ENCODE measurements at regions not wholly inside any gene's neighbourhood (a gene's known extent, or its start where the extent isn't known, plus 50 kb on each side); places are given as distances from the start of the nearest gene placed in this dataset.

DNA sequence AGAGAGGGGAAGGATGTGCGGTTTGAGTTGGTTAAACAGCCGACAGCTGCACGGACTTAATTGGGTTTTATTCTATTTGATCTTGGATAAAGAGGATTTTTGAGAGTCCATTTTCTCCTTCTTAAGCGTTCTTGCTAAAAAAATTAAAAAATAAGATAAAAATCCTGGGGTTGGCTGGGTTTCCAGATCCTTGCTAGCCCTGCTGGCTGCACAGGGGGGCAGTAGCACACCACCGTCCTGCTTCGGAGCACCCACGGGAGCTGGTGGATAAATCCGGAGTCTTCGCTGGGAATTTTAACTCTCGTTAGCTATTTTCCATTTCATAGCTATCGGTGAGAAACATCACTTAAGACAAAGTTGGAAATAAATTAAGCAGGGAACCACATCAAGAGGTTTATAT is 792.0 kb downstream of the TYW1 start:
- no peak for TF ChIP-seq POLR2A (IDR thresholded peaks at IDR 0.05)
- TF ChIP-seq, protein P1, sequence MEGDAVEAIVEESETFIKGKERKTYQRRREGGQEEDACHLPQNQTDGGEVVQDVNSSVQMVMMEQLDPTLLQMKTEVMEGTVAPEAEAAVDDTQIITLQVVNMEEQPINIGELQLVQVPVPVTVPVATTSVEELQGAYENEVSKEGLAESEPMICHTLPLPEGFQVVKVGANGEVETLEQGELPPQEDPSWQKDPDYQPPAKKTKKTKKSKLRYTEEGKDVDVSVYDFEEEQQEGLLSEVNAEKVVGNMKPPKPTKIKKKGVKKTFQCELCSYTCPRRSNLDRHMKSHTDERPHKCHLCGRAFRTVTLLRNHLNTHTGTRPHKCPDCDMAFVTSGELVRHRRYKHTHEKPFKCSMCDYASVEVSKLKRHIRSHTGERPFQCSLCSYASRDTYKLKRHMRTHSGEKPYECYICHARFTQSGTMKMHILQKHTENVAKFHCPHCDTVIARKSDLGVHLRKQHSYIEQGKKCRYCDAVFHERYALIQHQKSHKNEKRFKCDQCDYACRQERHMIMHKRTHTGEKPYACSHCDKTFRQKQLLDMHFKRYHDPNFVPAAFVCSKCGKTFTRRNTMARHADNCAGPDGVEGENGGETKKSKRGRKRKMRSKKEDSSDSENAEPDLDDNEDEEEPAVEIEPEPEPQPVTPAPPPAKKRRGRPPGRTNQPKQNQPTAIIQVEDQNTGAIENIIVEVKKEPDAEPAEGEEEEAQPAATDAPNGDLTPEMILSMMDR (IDR thresholded peaks at IDR 0.05): no peak
- no peak for TF ChIP-seq EP300 (IDR thresholded peaks at IDR 0.05)
- TF ChIP-seq POLR2AphosphoS5 (IDR thresholded peaks at IDR 0.05): no peak
- WGBS: 41% methylated on average over 11 of the region's 11 CpGs
- H3K27me3 ChIP-seq: peaks cover 11% of the 10 kb centered on the region
- H3K9me3 ChIP-seq: no peaks in the 10 kb centered on the region
- no peaks in the 10 kb centered on the region for H3K36me3 ChIP-seq
- H3K27ac ChIP-seq: no peak overlapping the region
- no peaks in the 10 kb centered on the region for H3K4me1 ChIP-seq
- H3K4me3 ChIP-seq: no peak overlapping the region
- DNase-seq (ENCODE audit: low spot score in 2 of 2): no peak

DNA sequence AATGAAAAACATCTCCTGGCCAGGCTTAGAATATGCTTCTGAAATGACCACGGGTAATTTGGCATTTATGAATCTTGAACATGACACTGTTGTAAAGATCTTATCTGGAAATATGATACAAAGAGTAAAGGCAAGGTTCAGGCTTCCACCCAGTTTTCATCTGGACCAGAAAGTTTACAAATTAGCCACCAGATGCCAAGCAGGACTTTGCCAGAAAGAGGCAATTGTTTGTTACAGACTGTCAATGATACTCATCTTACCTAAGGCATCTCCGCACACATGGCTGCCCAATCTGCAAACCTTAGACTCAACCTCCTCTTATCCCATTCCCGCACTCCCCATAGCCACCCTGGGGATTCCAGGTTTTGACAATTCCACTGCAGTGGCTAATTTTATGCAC is 795.3 kb downstream of the TYW1 start:
- no peak overlapping the region for H3K27ac ChIP-seq
- peaks cover 11% of the 10 kb centered on the region for H3K27me3 ChIP-seq
- no peak for DNase-seq (ENCODE audit: low spot score in 2 of 2)
- no peaks in the 10 kb centered on the region for H3K36me3 ChIP-seq
- TF ChIP-seq POLR2A (IDR thresholded peaks at IDR 0.05) (no peak), EP300 (IDR thresholded peaks at IDR 0.05) (no peak), POLR2AphosphoS5 (IDR thresholded peaks at IDR 0.05) (no peak)
- TF ChIP-seq, protein P1 (IDR thresholded peaks at IDR 0.05): no peak
- H3K4me3 ChIP-seq: no peak overlapping the region
- no peaks in the 10 kb centered on the region for H3K9me3 ChIP-seq
- 71% methylated on average over 3 of the region's 3 CpGs for WGBS
- H3K4me1 ChIP-seq: no peaks in the 10 kb centered on the region

DNA sequence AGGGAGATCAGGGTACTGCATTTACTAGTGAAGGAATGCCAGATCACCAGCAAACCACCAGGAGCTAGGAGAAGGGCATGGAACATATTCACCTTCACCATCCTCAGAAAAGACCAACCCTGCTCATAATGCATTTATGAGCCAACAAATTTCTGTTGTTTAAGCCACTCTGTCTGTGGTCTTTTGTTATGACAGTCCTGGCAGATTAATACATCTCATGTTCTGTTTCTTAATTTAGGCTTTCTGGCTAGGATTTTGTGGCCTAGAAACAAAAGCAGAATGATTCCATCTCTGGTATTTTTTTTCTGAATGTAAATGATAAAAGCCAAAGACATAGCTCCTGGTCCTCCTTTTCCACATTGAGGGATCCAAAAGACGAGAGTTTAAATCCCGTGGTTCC is 797.9 kb downstream of the TYW1 start:
- TF ChIP-seq, protein P1 (IDR thresholded peaks at IDR 0.05): no peak
- TF ChIP-seq EP300 (IDR thresholded peaks at IDR 0.05): no peak
- no peak for TF ChIP-seq POLR2A (IDR thresholded peaks at IDR 0.05)
- no peak for TF ChIP-seq POLR2AphosphoS5 (IDR thresholded peaks at IDR 0.05)
- Histone ChIP-seq H3K36me3 (no peaks in the 10 kb centered on the region), H3K4me1 (no peaks in the 10 kb centered on the region), H3K9me3 (no peaks in the 10 kb centered on the region), H3K4me3 (no peak overlapping the region), H3K27ac (no peak overlapping the region), H3K27me3 (no peaks in the 10 kb centered on the region)
- DNase-seq (ENCODE audit: low spot score in 2 of 2): no peak
- 95% methylated on average over 2 of the region's 2 CpGs for WGBS

DNA sequence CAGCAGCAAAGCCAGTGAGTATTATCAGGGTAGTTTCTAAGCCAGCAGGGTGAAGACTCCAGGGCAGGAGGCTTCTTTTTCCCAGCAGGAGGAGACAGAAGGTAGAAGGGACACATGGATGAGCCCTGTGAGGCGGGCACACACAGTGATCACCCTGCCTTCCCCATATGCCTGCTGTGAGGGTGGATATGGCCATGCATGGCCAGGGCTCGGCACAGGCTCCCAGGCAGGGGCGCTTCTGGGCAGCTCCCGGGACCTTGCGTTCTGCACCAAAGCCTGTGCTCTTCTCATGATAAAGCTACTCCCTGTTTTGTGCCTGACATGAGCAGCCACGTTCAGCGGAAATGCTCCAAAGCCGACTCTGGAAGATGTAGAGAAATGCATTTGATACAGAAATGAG is 807.2 kb downstream of the TYW1 start:
- no peak for DNase-seq (ENCODE audit: low spot score in 2 of 2)
- Histone ChIP-seq H3K27me3 (peaks cover 20% of the 10 kb centered on the region), H3K9me3 (peaks cover 3% of the 10 kb centered on the region), H3K4me1 (no peaks in the 10 kb centered on the region), H3K36me3 (no peaks in the 10 kb centered on the region), H3K4me3 (no peak overlapping the region), H3K27ac (no peak overlapping the region)
- TF ChIP-seq POLR2A (IDR thresholded peaks at IDR 0.05): no peak
- WGBS: 85% methylated on average over 4 of the region's 8 CpGs

DNA sequence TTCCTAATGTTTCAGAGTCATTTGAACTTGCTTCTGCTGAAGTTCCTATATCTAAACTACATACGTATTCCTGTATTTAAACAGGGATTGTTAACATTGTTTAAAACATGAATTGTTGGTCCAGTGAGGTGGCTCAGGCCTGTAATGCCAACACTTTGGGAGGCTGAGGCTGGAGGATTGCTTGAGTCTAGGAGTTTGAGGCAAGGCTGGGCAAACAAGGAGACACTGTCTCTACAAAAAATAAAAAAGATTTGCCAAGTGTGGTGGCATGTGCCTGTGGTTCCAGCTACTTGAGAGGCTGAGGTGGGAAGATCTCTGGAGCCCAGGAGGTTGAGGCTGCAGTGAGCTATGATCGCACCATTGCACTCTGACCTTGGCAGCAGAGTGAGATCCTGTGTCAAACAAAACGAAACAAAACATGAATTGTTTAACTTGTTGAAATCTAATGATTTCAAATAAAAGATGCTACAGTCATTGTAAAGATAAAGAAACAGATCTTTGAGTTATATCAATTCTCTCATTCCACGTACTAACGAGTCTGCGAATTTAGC is 809.4 kb downstream of the TYW1 start:
- no peak for DNase-seq (ENCODE audit: low spot score in 2 of 2)
- peaks cover 20% of the 10 kb centered on the region for H3K27me3 ChIP-seq
- peaks cover 3% of the 10 kb centered on the region for H3K9me3 ChIP-seq
- WGBS: 84% methylated on average over 6 of the region's 6 CpGs
- no peak overlapping the region for H3K27ac ChIP-seq
- no peaks in the 10 kb centered on the region for H3K36me3 ChIP-seq
- no peak overlapping the region for H3K4me3 ChIP-seq
- H3K4me1 ChIP-seq: no peaks in the 10 kb centered on the region
- TF ChIP-seq, protein P1 (IDR thresholded peaks at IDR 0.05): no peak
- TF ChIP-seq EP300 (IDR thresholded peaks at IDR 0.05): no peak
- no peak for TF ChIP-seq POLR2A (IDR thresholded peaks at IDR 0.05)
- no peak for TF ChIP-seq POLR2AphosphoS5 (IDR thresholded peaks at IDR 0.05)

DNA sequence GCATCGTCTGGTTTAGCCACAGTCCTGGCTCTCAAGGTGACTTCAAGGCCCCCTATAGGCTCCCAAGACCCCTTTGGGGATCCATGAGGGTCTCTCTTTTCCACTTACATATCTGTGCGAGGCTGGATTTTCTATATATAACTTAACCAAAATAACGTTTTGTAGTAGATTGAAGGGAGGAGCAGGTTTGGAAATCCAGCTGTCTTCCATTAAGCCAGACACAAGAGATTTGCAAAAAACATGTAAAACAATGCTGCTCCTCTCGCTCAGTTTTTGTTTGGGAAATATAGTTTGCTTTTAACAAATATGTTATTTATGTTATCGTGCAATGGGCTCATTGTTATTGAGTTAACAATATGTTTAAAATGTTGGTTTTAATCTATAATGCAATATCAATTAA is 811.2 kb downstream of the TYW1 start:
- Histone ChIP-seq H3K36me3 (no peaks in the 10 kb centered on the region), H3K27ac (no peak overlapping the region), H3K27me3 (peaks cover 9% of the 10 kb centered on the region), H3K9me3 (peaks cover 3% of the 10 kb centered on the region), H3K4me3 (no peak overlapping the region), H3K4me1 (no peaks in the 10 kb centered on the region)
- TF ChIP-seq POLR2AphosphoS5 (IDR thresholded peaks at IDR 0.05): no peak
- no peak for TF ChIP-seq EP300 (IDR thresholded peaks at IDR 0.05)
- TF ChIP-seq, protein P1 (IDR thresholded peaks at IDR 0.05): no peak
- no peak for TF ChIP-seq POLR2A (IDR thresholded peaks at IDR 0.05)
- no peak for DNase-seq (ENCODE audit: low spot score in 2 of 2)
- 65% methylated on average over 5 of the region's 5 CpGs for WGBS
